HepG2 (cell line): ENCODE measurements at regions not wholly inside any gene's neighbourhood (a gene's known extent, or its start where the extent isn't known, plus 50 kb on each side); places are given as distances from the start of the nearest gene placed in this dataset.

Experiments used
- ATF3 ChIP-seq: sonication (generic); formaldehyde crosslinking; IDR thresholded peaks from 2 replicates; pipeline ENCODE4 v1.4.0; 2020; ENCODE audit warnings: missing genetic modification reagents
- BRF2 ChIP-seq: sonication (generic); formaldehyde crosslinking; IDR thresholded peaks from 2 replicates; pipeline ENCODE4 v1.8.1; 2022; ENCODE audit warnings: mild to moderate bottlenecking, missing genetic modification reagents
- CHD4 ChIP-seq: fragments of 200-600 bp; sonication (generic); IDR thresholded peaks from 2 replicates; pipeline ENCODE4 v1.7.0; 2017; ENCODE audit warnings: mild to moderate bottlenecking, low read length, borderline replicate concordance
- DBP ChIP-seq: sonication (generic); formaldehyde crosslinking; IDR thresholded peaks from 2 replicates; pipeline ENCODE4 v1.4.0; 2020; ENCODE audit warnings: missing genetic modification reagents; ENCODE audit errors: not compliant biosample characterization
- JARID2 ChIP-seq: sonication (generic); formaldehyde crosslinking; IDR thresholded peaks from 2 replicates; pipeline ENCODE4 v1.8.1; 2023; ENCODE audit warnings: missing genetic modification reagents, inconsistent platforms; ENCODE audit not compliant: insufficient replicate concordance
- MED1 ChIP-seq: sonication (generic); formaldehyde crosslinking; IDR thresholded peaks from 2 replicates; pipeline ENCODE4 v1.4.0; 2020; ENCODE audit warnings: missing genetic modification reagents
- MEIS2 ChIP-seq: sonication (generic); formaldehyde crosslinking; IDR thresholded peaks from 2 replicates; pipeline ENCODE4 v1.9.0; 2021; ENCODE audit warnings: mild to moderate bottlenecking, missing genetic modification reagents
- PAX8 ChIP-seq: sonication (generic); formaldehyde crosslinking; IDR thresholded peaks from 2 replicates; pipeline ENCODE4 v1.8.0; 2022; ENCODE audit warnings: mild to moderate bottlenecking, missing genetic modification reagents, borderline replicate concordance
- POLR2A ChIP-seq, 2 experiments: IDR thresholded peaks; 2 replicates each; pipeline ENCODE4 v1.6.1; 2011; ENCODE audit warnings: low read depth in 2 of 2, low read length in 2 of 2, mild to moderate bottlenecking in 1 of 2, moderate library complexity in 1 of 2; ENCODE audit not compliant: insufficient read depth in 1 of 2
- PTBP1 ChIP-seq: fragments of 200-400 bp; formaldehyde crosslinking; IDR thresholded peaks from 2 replicates; pipeline ENCODE4 v1.6.1; 2018; ENCODE audit warnings: low read length, low read depth; ENCODE audit not compliant: poor library complexity, severe bottlenecking
- RFXANK ChIP-seq: IDR thresholded peaks from 2 replicates; pipeline ENCODE4 v1.6.1; 2016
- TGIF2 ChIP-seq: IDR thresholded peaks from 2 replicates; pipeline ENCODE4 v1.6.1; 2016; ENCODE audit warnings: control low read depth, missing compliant biosample characterization
- TRIM24 ChIP-seq: sonication (generic); formaldehyde crosslinking; IDR thresholded peaks from 2 replicates; pipeline ENCODE4 v1.8.0; 2022; ENCODE audit warnings: mild to moderate bottlenecking, missing genetic modification reagents
- ZNF101 ChIP-seq: sonication (generic); formaldehyde crosslinking; IDR thresholded peaks from 2 replicates; pipeline ENCODE4 v1.4.0; 2020; ENCODE audit warnings: mild to moderate bottlenecking, low read depth, missing genetic modification reagents, borderline replicate concordance
- ZNF335 ChIP-seq: sonication (generic); formaldehyde crosslinking; IDR thresholded peaks from 2 replicates; pipeline ENCODE4 v1.4.0; 2020; ENCODE audit warnings: missing genetic modification reagents
- ZNF44 ChIP-seq: sonication (generic); formaldehyde crosslinking; IDR thresholded peaks from 2 replicates; pipeline ENCODE4 v1.5.1; 2020; ENCODE audit warnings: mild to moderate bottlenecking, missing genetic modification reagents
- ZNF562 ChIP-seq: sonication (generic); formaldehyde crosslinking; IDR thresholded peaks from 2 replicates; pipeline ENCODE4 v1.8.0; 2022; ENCODE audit warnings: missing genetic modification reagents, borderline replicate concordance
- ZNF660 ChIP-seq: sonication (generic); formaldehyde crosslinking; IDR thresholded peaks from 2 replicates; pipeline ENCODE4 v1.5.1; 2020; ENCODE audit warnings: mild to moderate bottlenecking, low read depth, missing genetic modification reagents, borderline replicate concordance
- ZNF740 ChIP-seq: sonication (generic); formaldehyde crosslinking; IDR thresholded peaks from 2 replicates; pipeline ENCODE4 v1.4.0; 2020; ENCODE audit warnings: missing genetic modification reagents
- ZNF747 ChIP-seq: sonication (generic); formaldehyde crosslinking; IDR thresholded peaks from 2 replicates; pipeline ENCODE4 v1.8.1; 2023; ENCODE audit warnings: missing genetic modification reagents, mild to moderate bottlenecking, borderline replicate concordance
- ZNF780A ChIP-seq: sonication (generic); formaldehyde crosslinking; IDR thresholded peaks from 2 replicates; pipeline ENCODE4 v1.8.0; 2022; ENCODE audit warnings: mild to moderate bottlenecking, missing genetic modification reagents, moderate library complexity
- TF ChIP-seq, protein P1 (sequence below): sonication (generic); formaldehyde crosslinking; conservative IDR thresholded peaks from 2 replicates; pipeline ENCODE4 v1.5.0; 2020; ENCODE audit warnings: missing genetic modification reagents
- TF ChIP-seq, protein P2 (sequence below): sonication (generic); formaldehyde crosslinking; IDR thresholded peaks from 2 replicates; pipeline ENCODE4 v1.4.0; 2020; ENCODE audit warnings: missing genetic modification reagents

DNA sequence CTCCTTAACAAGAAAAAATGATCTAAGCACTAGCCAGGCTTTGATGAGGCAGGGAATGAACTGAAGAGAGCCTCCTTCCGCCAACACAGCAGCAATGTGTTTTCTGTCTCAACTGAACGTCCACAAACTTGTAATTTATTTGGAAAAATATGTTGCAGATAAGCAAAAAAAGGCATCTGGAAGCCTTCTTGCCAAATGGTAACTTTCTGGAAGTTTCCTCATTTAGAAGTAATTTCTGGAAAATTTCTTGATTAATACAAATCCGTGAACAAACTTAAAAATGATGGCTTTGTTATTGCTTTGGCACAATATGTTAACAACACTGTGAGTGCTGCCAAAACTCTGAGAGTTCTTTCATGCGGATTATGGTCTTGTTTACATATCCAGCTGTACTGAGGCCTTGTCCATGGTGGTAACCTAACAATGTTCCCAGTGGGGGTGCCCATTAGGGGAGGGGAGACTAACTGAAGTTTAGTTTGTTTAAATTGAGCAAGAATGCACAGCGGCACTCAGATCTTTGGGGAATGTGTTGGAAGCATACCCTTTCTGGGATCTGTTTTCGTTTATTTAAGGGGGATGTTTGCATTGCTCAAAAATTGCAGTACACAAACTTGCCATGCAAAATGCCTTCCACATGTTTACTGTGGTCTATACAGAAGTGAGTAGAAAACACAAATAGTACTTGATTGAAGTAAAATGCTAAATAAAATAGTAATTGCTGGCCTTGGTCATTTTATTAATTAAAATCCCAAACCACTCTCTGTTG lies 334.7 kb downstream of the NR2F1-AS1 start (continued):
- peak; percentile 98 for TF ChIP-seq TRIM24 (CRISPR knock-in tag)
- TF ChIP-seq PAX8 (CRISPR knock-in tag): no peak
- 0 out of 2 replicates have a peak, but pooled peaks have one; percentile 70 for TF ChIP-seq ZNF335 (CRISPR knock-in tag)
- TF ChIP-seq, protein P1, sequence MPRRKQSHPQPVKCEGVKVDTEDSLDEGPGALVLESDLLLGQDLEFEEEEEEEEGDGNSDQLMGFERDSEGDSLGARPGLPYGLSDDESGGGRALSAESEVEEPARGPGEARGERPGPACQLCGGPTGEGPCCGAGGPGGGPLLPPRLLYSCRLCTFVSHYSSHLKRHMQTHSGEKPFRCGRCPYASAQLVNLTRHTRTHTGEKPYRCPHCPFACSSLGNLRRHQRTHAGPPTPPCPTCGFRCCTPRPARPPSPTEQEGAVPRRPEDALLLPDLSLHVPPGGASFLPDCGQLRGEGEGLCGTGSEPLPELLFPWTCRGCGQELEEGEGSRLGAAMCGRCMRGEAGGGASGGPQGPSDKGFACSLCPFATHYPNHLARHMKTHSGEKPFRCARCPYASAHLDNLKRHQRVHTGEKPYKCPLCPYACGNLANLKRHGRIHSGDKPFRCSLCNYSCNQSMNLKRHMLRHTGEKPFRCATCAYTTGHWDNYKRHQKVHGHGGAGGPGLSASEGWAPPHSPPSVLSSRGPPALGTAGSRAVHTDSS: no peak
- no peak for TF ChIP-seq ZNF660
- TF ChIP-seq JARID2: no peak
- TF ChIP-seq MEIS2: peak; percentile 67
- no peak for TF ChIP-seq ZNF562
- TF ChIP-seq MED1 (CRISPR knock-in tag): peak; percentile 99
- TF ChIP-seq DBP (CRISPR knock-in tag): no peak
- TF ChIP-seq BRF2 (CRISPR knock-in tag): peak; percentile 92
- 0 out of 2 replicates have a peak, but pooled peaks have one; percentile 23 for TF ChIP-seq ZNF747 (CRISPR knock-in tag)
- TF ChIP-seq RFXANK (CRISPR knock-in tag): no peak
- TF ChIP-seq ZNF780A: no peak
- no peak for TF ChIP-seq POLR2A (IDR thresholded peaks at IDR 0.05; ENCODE audit: insufficient read depth in 1 of 2, low read depth in 2 of 2, low read length in 2 of 2)
- peak; percentile 97 for TF ChIP-seq ZNF740 (CRISPR knock-in tag)
- no peak for TF ChIP-seq PTBP1
- no peak for TF ChIP-seq ZNF44 (CRISPR knock-in tag)
- TF ChIP-seq ZNF101 (CRISPR knock-in tag): peak; percentile 64; the same call in 1 of the 2 replicates
- peak; percentile 84 for TF ChIP-seq TGIF2 (CRISPR knock-in tag)
- TF ChIP-seq CHD4: no peak; the same call in 1 of the 2 replicates
- 0 out of 2 replicates have a peak, but pooled peaks have one; percentile 20 for TF ChIP-seq ATF3
- TF ChIP-seq, protein P2, sequence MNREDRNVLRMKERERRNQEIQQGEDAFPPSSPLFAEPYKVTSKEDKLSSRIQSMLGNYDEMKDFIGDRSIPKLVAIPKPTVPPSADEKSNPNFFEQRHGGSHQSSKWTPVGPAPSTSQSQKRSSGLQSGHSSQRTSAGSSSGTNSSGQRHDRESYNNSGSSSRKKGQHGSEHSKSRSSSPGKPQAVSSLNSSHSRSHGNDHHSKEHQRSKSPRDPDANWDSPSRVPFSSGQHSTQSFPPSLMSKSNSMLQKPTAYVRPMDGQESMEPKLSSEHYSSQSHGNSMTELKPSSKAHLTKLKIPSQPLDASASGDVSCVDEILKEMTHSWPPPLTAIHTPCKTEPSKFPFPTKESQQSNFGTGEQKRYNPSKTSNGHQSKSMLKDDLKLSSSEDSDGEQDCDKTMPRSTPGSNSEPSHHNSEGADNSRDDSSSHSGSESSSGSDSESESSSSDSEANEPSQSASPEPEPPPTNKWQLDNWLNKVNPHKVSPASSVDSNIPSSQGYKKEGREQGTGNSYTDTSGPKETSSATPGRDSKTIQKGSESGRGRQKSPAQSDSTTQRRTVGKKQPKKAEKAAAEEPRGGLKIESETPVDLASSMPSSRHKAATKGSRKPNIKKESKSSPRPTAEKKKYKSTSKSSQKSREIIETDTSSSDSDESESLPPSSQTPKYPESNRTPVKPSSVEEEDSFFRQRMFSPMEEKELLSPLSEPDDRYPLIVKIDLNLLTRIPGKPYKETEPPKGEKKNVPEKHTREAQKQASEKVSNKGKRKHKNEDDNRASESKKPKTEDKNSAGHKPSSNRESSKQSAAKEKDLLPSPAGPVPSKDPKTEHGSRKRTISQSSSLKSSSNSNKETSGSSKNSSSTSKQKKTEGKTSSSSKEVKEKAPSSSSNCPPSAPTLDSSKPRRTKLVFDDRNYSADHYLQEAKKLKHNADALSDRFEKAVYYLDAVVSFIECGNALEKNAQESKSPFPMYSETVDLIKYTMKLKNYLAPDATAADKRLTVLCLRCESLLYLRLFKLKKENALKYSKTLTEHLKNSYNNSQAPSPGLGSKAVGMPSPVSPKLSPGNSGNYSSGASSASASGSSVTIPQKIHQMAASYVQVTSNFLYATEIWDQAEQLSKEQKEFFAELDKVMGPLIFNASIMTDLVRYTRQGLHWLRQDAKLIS (CRISPR knock-in tag): no peak
